Nephron progenitor cell (in vitro differentiated cells): ENCODE measurements at regions not wholly inside any gene's neighbourhood (a gene's known extent, or its start where the extent isn't known, plus 50 kb on each side); places are given as distances from the start of the nearest gene placed in this dataset.

Experiments
- DNase-seq: peaks from one replicate; pipeline ENCODE4 v3.0.0; 2021
- H3K27ac Mint-ChIP-seq: 2 replicates; pipeline ENCODE4 v1.8.0; 2021; ENCODE audit warnings: mild to moderate bottlenecking, moderate library complexity, mixed read lengths
- H3K27me3 Mint-ChIP-seq: 2 replicates; pipeline ENCODE4 v1.8.0; 2021; ENCODE audit warnings: mild to moderate bottlenecking, low read depth, mixed read lengths; ENCODE audit not compliant: poor library complexity
- H3K36me3 Mint-ChIP-seq: 2 replicates; pipeline ENCODE4 v1.8.0; 2021; ENCODE audit warnings: low read depth, mixed read lengths
- H3K4me1 Mint-ChIP-seq: 2 replicates; pipeline ENCODE4 v1.8.0; 2021; ENCODE audit warnings: mixed read lengths
- H3K4me3 Mint-ChIP-seq: 2 replicates; pipeline ENCODE4 v1.8.0; 2021; ENCODE audit warnings: mild to moderate bottlenecking, moderate library complexity, mixed read lengths
- H3K9me3 Mint-ChIP-seq: 2 replicates; pipeline ENCODE4 v1.8.0; 2021; ENCODE audit warnings: mild to moderate bottlenecking, moderate library complexity, mixed read lengths
- CTCF ChIP-seq: fragments of 200-600 bp; sonication (generic); IDR thresholded peaks from 2 replicates; pipeline ENCODE4 v1.5.0; 2021; ENCODE audit warnings: antibody characterized with exemption

GRCh38 chr10:43930243-43930642, 281.6 kb upstream of the ZNF32 start:
- Mint-ChIP-seq H3K27ac (no peak overlapping the region), H3K4me3 (no peak overlapping the region), H3K36me3 (no peaks in the 10 kb centered on the region), H3K4me1 (peaks cover 14% of the 10 kb centered on the region), H3K9me3 (peaks cover 16% of the 10 kb centered on the region), H3K27me3 (peaks cover 8% of the 10 kb centered on the region)
- DNase-seq: no peak
- no peak for TF ChIP-seq CTCF

- DNase-seq: no peak
- peaks cover 14% of the 10 kb centered on the region for H3K4me1 Mint-ChIP-seq
- H3K27ac Mint-ChIP-seq: no peak overlapping the region
- peaks cover 6% of the 10 kb centered on the region for H3K9me3 Mint-ChIP-seq
- H3K36me3 Mint-ChIP-seq: no peaks in the 10 kb centered on the region
- peaks cover 11% of the 10 kb centered on the region for H3K27me3 Mint-ChIP-seq
- H3K4me3 Mint-ChIP-seq: no peak overlapping the region
- no peak for TF ChIP-seq CTCF
Measured at GRCh38 chr10:43929122-43929521, 280.4 kb upstream of the ZNF32 start.

GRCh38 chr10:43928425-43928968, 279.8 kb upstream of the ZNF32 start:
- Mint-ChIP-seq H3K4me1 (peaks cover 14% of the 10 kb centered on the region), H3K9me3 (no peaks in the 10 kb centered on the region), H3K27me3 (peaks cover 11% of the 10 kb centered on the region), H3K27ac (no peak overlapping the region), H3K36me3 (no peaks in the 10 kb centered on the region), H3K4me3 (no peak overlapping the region)
- TF ChIP-seq CTCF: no peak
- no peak for DNase-seq

- Mint-ChIP-seq H3K27ac (no peak overlapping the region), H3K27me3 (peaks cover 13% of the 10 kb centered on the region), H3K4me3 (no peak overlapping the region), H3K36me3 (no peaks in the 10 kb centered on the region), H3K4me1 (peaks cover 14% of the 10 kb centered on the region), H3K9me3 (peaks cover 6% of the 10 kb centered on the region)
- DNase-seq: no peak
- TF ChIP-seq CTCF: no peak
Measured at GRCh38 chr10:43926875-43927406, 278.3 kb upstream of the ZNF32 start.

GRCh38 chr10:43926371-43926770, 277.7 kb upstream of the ZNF32 start:
- no peak overlapping the region for H3K27ac Mint-ChIP-seq
- no peak for DNase-seq
- peaks cover 14% of the 10 kb centered on the region for H3K27me3 Mint-ChIP-seq
- H3K9me3 Mint-ChIP-seq: peaks cover 11% of the 10 kb centered on the region
- no peak for TF ChIP-seq CTCF
- H3K36me3 Mint-ChIP-seq: no peaks in the 10 kb centered on the region
- peaks cover 14% of the 10 kb centered on the region for H3K4me1 Mint-ChIP-seq
- H3K4me3 Mint-ChIP-seq: no peak overlapping the region

- Mint-ChIP-seq H3K36me3 (no peaks in the 10 kb centered on the region), H3K9me3 (peaks cover 15% of the 10 kb centered on the region), H3K27me3 (peaks cover 11% of the 10 kb centered on the region), H3K27ac (no peak overlapping the region), H3K4me3 (no peak overlapping the region), H3K4me1 (peaks cover 14% of the 10 kb centered on the region)
- TF ChIP-seq CTCF: no peak
- DNase-seq: no peak
Measured at GRCh38 chr10:43925793-43926192, 277.1 kb upstream of the ZNF32 start.
